ENCODE measurements at regions not wholly inside any gene's neighbourhood (a gene's known extent, or its start where the extent isn't known, plus 50 kb on each side); places are given as distances from the start of the nearest gene placed in this dataset.

DNA sequence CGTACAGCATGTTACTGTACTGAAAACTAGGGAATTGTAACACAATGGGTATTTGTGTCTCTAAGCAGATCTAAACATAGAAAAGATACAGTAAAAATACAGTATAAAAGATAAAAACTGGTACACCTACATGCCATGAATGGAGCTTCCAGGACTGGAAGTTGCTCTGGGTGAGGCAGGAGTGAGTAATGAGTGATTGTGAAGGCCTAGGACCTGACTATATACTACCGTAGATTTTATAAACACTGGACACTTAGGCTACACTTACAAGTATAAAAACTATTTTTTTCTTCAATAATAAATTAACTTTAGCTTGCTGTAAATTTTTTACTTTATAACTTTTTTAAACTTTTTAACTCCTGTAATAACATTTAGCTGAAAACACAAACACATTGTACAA, 324.4 kb upstream of the TNP1 start:
- no peak for TF ChIP-seq POLR2A (IDR thresholded peaks at IDR 0.05; ENCODE audit: extremely low read depth, insufficient read length)
- TF ChIP-seq, protein P1, sequence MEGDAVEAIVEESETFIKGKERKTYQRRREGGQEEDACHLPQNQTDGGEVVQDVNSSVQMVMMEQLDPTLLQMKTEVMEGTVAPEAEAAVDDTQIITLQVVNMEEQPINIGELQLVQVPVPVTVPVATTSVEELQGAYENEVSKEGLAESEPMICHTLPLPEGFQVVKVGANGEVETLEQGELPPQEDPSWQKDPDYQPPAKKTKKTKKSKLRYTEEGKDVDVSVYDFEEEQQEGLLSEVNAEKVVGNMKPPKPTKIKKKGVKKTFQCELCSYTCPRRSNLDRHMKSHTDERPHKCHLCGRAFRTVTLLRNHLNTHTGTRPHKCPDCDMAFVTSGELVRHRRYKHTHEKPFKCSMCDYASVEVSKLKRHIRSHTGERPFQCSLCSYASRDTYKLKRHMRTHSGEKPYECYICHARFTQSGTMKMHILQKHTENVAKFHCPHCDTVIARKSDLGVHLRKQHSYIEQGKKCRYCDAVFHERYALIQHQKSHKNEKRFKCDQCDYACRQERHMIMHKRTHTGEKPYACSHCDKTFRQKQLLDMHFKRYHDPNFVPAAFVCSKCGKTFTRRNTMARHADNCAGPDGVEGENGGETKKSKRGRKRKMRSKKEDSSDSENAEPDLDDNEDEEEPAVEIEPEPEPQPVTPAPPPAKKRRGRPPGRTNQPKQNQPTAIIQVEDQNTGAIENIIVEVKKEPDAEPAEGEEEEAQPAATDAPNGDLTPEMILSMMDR (IDR thresholded peaks at IDR 0.05; ENCODE audit: low read depth, low read length) = no peak

Data from NB4 (cell line).